ENCODE measurements at regions not wholly inside any gene's neighbourhood (a gene's known extent, or its start where the extent isn't known, plus 50 kb on each side); places are given as distances from the start of the nearest gene placed in this dataset.
"Not testable (repeated sequence)": the region's sequence is repeated elsewhere in the genome, so short reads cannot be mapped to it uniquely, and the experiment has no call there.

DNA sequence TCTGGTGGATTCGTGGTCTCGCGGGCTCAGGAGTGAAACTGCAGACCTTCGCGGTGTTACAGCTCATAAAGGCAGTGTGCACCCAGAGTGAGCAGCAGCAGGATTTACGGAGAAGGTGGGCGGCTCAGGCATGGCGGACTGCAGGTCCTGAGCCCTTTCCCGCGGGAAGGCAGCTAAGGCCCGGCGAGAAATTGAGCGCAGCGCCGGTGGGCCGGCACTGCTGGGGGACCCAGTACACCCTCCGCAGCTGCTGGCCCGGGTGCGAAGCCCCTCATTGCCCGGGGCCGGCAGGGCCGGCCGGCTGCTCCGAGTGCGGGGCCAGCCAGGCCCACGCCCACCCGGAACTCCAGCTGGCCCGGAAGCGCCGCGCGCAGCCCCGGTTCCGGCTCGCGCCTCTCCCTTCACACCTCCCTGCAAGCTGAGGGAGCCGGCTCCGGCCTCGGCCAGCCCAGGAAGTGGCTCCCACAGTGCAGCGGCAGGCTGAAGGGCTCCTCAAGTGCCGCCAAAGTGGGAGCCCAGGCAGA lies 1456.2 kb upstream of the GBE1 start:
- not testable (repeated sequence) for H3K4me3 ChIP-seq (ENCODE audit: low read depth in 1 of 5, low read length in 5 of 5); H3K27me3 ChIP-seq (ENCODE audit: control insufficient read depth in 5 of 5, insufficient read depth in 4 of 5, low read length in 5 of 5); H3K9me3 ChIP-seq (ENCODE audit: control insufficient read depth in 5 of 5, low read length in 5 of 5); H3K27ac ChIP-seq (ENCODE audit: low read depth, low read length); H3K9ac ChIP-seq (ENCODE audit: low read length in 5 of 5); H3K4me1 ChIP-seq (ENCODE audit: control insufficient read depth in 5 of 5, insufficient read depth in 5 of 5, low read length in 5 of 5); H3K36me3 ChIP-seq (ENCODE audit: control insufficient read depth in 5 of 5, insufficient read depth in 5 of 5, low read length in 5 of 5)

GRCh38 chr3:83216919-83217594 lies 1455.6 kb upstream of the GBE1 start:
- Histone ChIP-seq H3K27me3 (ENCODE audit: control insufficient read depth in 5 of 5, insufficient read depth in 4 of 5, low read length in 5 of 5) (no peaks in the 10 kb centered on the region), H3K4me3 (ENCODE audit: low read depth in 1 of 5, low read length in 5 of 5) (no peak overlapping the region), H3K9ac (ENCODE audit: low read length in 5 of 5) (no peak overlapping the region), H3K36me3 (ENCODE audit: control insufficient read depth in 5 of 5, insufficient read depth in 5 of 5, low read length in 5 of 5) (no peaks in the 10 kb centered on the region), H3K27ac (ENCODE audit: low read depth, low read length) (no peak overlapping the region), H3K9me3 (ENCODE audit: control insufficient read depth in 5 of 5, low read length in 5 of 5) (peaks cover 0 to 3% (median 0%) of the 10 kb centered on the region in 5 donors), H3K4me1 (ENCODE audit: control insufficient read depth in 5 of 5, insufficient read depth in 5 of 5, low read length in 5 of 5) (no peaks in the 10 kb centered on the region)

GRCh38 chr3:83195243-83195642 lies 1433.8 kb upstream of the GBE1 start:
- no peaks in the 10 kb centered on the region for H3K4me1 ChIP-seq (ENCODE audit: control insufficient read depth in 5 of 5, insufficient read depth in 5 of 5, low read length in 5 of 5)
- no peak overlapping the region for H3K4me3 ChIP-seq (ENCODE audit: low read depth in 1 of 5, low read length in 5 of 5)
- H3K9ac ChIP-seq (ENCODE audit: low read length in 5 of 5) = no peak overlapping the region

DNA sequence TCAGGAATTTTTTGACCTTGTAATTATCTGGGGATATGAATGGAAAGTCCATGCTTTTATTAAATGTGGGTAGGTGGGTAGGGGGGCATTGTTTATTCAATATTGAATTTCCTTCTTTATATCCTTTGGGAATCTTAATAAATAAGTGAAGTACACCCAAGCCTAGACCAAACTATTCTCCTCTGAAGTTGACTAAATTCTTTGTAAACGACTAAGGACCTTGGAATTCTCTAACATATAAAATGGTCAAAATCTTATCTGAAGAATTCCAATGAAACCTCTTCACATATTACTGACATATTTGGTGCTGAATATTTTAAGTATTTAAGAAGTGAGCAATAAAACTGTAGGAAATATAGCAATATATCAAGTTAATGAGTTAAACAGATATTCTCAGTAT lies 1432.1 kb upstream of the GBE1 start:
- H3K4me3 ChIP-seq (ENCODE audit: low read depth in 1 of 5, low read length in 5 of 5) = no peak overlapping the region
- no peaks in the 10 kb centered on the region for H3K9me3 ChIP-seq (ENCODE audit: control insufficient read depth in 5 of 5, low read length in 5 of 5)
- H3K4me1 ChIP-seq (ENCODE audit: control insufficient read depth in 5 of 5, insufficient read depth in 5 of 5, low read length in 5 of 5) = no peaks in the 10 kb centered on the region
- no peaks in the 10 kb centered on the region for H3K27me3 ChIP-seq (ENCODE audit: control insufficient read depth in 5 of 5, insufficient read depth in 4 of 5, low read length in 5 of 5)
- H3K27ac ChIP-seq (ENCODE audit: low read depth, low read length) = no peak overlapping the region
- no peaks in the 10 kb centered on the region for H3K36me3 ChIP-seq (ENCODE audit: control insufficient read depth in 5 of 5, insufficient read depth in 5 of 5, low read length in 5 of 5)
- no peak overlapping the region for H3K9ac ChIP-seq (ENCODE audit: low read length in 5 of 5)

More at GRCh38 chr3:83195243-83195642, 1433.8 kb upstream of the GBE1 start:
- Histone ChIP-seq H3K27me3 (ENCODE audit: control insufficient read depth in 5 of 5, insufficient read depth in 4 of 5, low read length in 5 of 5) (no peaks in the 10 kb centered on the region), H3K9me3 (ENCODE audit: control insufficient read depth in 5 of 5, low read length in 5 of 5) (no peaks in the 10 kb centered on the region), H3K27ac (ENCODE audit: low read depth, low read length) (no peak overlapping the region), H3K36me3 (ENCODE audit: control insufficient read depth in 5 of 5, insufficient read depth in 5 of 5, low read length in 5 of 5) (no peaks in the 10 kb centered on the region)

DNA sequence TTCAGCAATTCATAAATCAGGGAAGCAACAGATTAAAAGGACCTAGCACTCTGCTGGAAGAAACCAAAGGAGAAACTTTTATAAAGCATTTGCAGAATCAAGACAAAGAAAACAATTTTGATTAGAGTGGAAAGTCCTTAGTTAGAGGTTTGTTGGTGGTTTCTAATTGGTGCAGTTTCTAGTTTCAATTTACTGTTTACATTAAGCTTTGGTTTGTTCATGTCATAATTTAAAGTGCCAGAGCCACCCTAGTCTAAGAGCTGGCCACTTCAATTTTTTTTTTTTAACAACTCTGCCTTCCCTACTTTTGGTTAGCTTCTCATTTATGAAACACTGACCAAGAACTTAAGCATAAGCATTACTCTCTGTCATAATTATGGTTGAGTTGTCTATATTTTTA lies 1428.2 kb upstream of the GBE1 start:
- H3K4me1 ChIP-seq (ENCODE audit: control insufficient read depth in 5 of 5, insufficient read depth in 5 of 5, low read length in 5 of 5) = no peaks in the 10 kb centered on the region
- peaks cover 0 to 4% (median 0%) of the 10 kb centered on the region in 5 donors for H3K9me3 ChIP-seq (ENCODE audit: control insufficient read depth in 5 of 5, low read length in 5 of 5)
- H3K4me3 ChIP-seq (ENCODE audit: low read depth in 1 of 5, low read length in 5 of 5) = no peak overlapping the region
- no peak overlapping the region for H3K27ac ChIP-seq (ENCODE audit: low read depth, low read length)
- H3K36me3 ChIP-seq (ENCODE audit: control insufficient read depth in 5 of 5, insufficient read depth in 5 of 5, low read length in 5 of 5) = no peaks in the 10 kb centered on the region
- H3K9ac ChIP-seq (ENCODE audit: low read length in 5 of 5) = no peak overlapping the region
- H3K27me3 ChIP-seq (ENCODE audit: control insufficient read depth in 5 of 5, insufficient read depth in 4 of 5, low read length in 5 of 5) = no peaks in the 10 kb centered on the region

GRCh38 chr3:83169473-83169872 lies 1408.0 kb upstream of the GBE1 start:
- H3K9ac ChIP-seq (ENCODE audit: low read length in 5 of 5) = no peak overlapping the region
- H3K4me1 ChIP-seq (ENCODE audit: control insufficient read depth in 5 of 5, insufficient read depth in 5 of 5, low read length in 5 of 5) = no peaks in the 10 kb centered on the region
- no peak overlapping the region for H3K27ac ChIP-seq (ENCODE audit: low read depth, low read length)
- no peak overlapping the region for H3K4me3 ChIP-seq (ENCODE audit: low read depth in 1 of 5, low read length in 5 of 5)
- H3K27me3 ChIP-seq (ENCODE audit: control insufficient read depth in 5 of 5, insufficient read depth in 4 of 5, low read length in 5 of 5) = no peaks in the 10 kb centered on the region
- H3K36me3 ChIP-seq (ENCODE audit: control insufficient read depth in 5 of 5, insufficient read depth in 5 of 5, low read length in 5 of 5) = no peaks in the 10 kb centered on the region
- H3K9me3 ChIP-seq (ENCODE audit: control insufficient read depth in 5 of 5, low read length in 5 of 5) = peaks cover 0 to 4% (median 0%) of the 10 kb centered on the region in 5 donors

DNA sequence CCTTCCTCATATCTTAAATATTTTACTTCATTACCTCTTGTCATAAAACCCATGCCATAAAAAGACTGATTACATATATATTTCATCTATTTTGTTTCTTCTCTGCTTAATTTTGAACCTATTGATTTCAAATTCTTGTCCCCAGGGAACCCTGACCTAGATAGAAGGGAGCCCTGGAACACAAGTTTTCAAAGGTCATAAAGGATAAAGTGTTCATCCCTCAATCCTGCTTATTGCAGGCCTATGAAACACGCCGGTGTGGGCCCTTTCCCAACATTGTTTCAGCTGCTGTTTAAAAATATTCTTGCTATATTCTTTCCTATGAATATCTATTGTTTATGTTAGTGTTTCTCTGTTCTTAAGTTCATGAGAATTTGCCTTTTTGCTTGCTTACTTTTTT lies 1389.5 kb upstream of the GBE1 start:
- no peaks in the 10 kb centered on the region for H3K27me3 ChIP-seq (ENCODE audit: control insufficient read depth in 5 of 5, insufficient read depth in 4 of 5, low read length in 5 of 5)
- H3K9ac ChIP-seq (ENCODE audit: low read length in 5 of 5) = no peak overlapping the region
- H3K4me3 ChIP-seq (ENCODE audit: low read depth in 1 of 5, low read length in 5 of 5) = no peak overlapping the region
- no peak overlapping the region for H3K27ac ChIP-seq (ENCODE audit: low read depth, low read length)
- H3K9me3 ChIP-seq (ENCODE audit: control insufficient read depth in 5 of 5, low read length in 5 of 5) = no peaks in the 10 kb centered on the region
- no peaks in the 10 kb centered on the region for H3K4me1 ChIP-seq (ENCODE audit: control insufficient read depth in 5 of 5, insufficient read depth in 5 of 5, low read length in 5 of 5)
- H3K36me3 ChIP-seq (ENCODE audit: control insufficient read depth in 5 of 5, insufficient read depth in 5 of 5, low read length in 5 of 5) = no peaks in the 10 kb centered on the region

DNA sequence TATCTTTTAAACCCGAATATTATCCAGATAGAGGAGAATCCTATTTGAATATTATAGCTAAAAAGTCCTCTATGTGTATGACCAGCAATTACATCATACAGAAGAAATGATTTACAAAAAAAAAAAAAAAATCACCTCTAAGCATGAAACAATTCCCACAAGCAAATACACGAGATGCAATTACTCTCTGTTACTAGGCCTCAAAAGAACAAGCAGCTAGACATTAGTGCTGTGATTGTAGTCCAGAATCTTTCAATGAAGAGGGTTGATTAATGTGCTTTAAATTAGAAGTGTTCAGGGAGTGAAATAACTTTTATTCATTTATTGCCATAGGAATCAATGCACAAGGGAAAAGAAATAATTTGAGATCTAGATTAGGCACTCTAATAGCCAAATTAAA lies 1379.5 kb upstream of the GBE1 start:
- no peak overlapping the region for H3K4me3 ChIP-seq (ENCODE audit: low read depth in 1 of 5, low read length in 5 of 5)
- no peak overlapping the region for H3K9ac ChIP-seq (ENCODE audit: low read length in 5 of 5)
- no peaks in the 10 kb centered on the region for H3K9me3 ChIP-seq (ENCODE audit: control insufficient read depth in 5 of 5, low read length in 5 of 5)
- no peaks in the 10 kb centered on the region for H3K4me1 ChIP-seq (ENCODE audit: control insufficient read depth in 5 of 5, insufficient read depth in 5 of 5, low read length in 5 of 5)
- H3K36me3 ChIP-seq (ENCODE audit: control insufficient read depth in 5 of 5, insufficient read depth in 5 of 5, low read length in 5 of 5) = no peaks in the 10 kb centered on the region
- no peaks in the 10 kb centered on the region for H3K27me3 ChIP-seq (ENCODE audit: control insufficient read depth in 5 of 5, insufficient read depth in 4 of 5, low read length in 5 of 5)
- no peak overlapping the region for H3K27ac ChIP-seq (ENCODE audit: low read depth, low read length)

DNA sequence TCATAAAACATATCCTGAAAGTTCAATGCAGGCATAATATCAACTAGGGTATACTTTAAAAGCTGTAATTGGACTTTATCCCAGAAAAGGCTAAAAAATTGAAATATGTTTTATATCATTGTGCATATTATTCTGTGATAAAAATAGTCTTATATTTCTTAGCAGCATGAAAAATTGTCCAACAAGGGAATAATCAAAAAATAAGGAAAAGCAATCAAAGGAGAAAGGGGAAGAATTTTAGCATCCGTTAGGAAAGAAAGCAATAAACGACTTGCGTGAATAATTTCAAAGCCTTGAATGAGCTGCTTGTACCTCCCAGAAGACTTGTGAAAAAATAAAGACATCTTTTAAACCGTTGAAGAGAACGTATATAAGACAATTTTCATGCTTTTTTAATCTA lies 1369.8 kb upstream of the GBE1 start:
- Histone ChIP-seq H3K9ac (ENCODE audit: low read length in 5 of 5) (no peak overlapping the region), H3K4me3 (ENCODE audit: low read depth in 1 of 5, low read length in 5 of 5) (no peak overlapping the region), H3K4me1 (ENCODE audit: control insufficient read depth in 5 of 5, insufficient read depth in 5 of 5, low read length in 5 of 5) (no peaks in the 10 kb centered on the region), H3K9me3 (ENCODE audit: control insufficient read depth in 5 of 5, low read length in 5 of 5) (no peaks in the 10 kb centered on the region), H3K36me3 (ENCODE audit: control insufficient read depth in 5 of 5, insufficient read depth in 5 of 5, low read length in 5 of 5) (no peaks in the 10 kb centered on the region), H3K27me3 (ENCODE audit: control insufficient read depth in 5 of 5, insufficient read depth in 4 of 5, low read length in 5 of 5) (no peaks in the 10 kb centered on the region), H3K27ac (ENCODE audit: low read depth, low read length) (no peak overlapping the region)

- no peak overlapping the region for H3K4me3 ChIP-seq (ENCODE audit: low read depth in 1 of 5, low read length in 5 of 5)
- no peak overlapping the region for H3K27ac ChIP-seq (ENCODE audit: low read depth, low read length)
- no peaks in the 10 kb centered on the region for H3K27me3 ChIP-seq (ENCODE audit: control insufficient read depth in 5 of 5, insufficient read depth in 4 of 5, low read length in 5 of 5)
- H3K4me1 ChIP-seq (ENCODE audit: control insufficient read depth in 5 of 5, insufficient read depth in 5 of 5, low read length in 5 of 5) = no peaks in the 10 kb centered on the region
- H3K9me3 ChIP-seq (ENCODE audit: control insufficient read depth in 5 of 5, low read length in 5 of 5) = no peaks in the 10 kb centered on the region
- no peaks in the 10 kb centered on the region for H3K36me3 ChIP-seq (ENCODE audit: control insufficient read depth in 5 of 5, insufficient read depth in 5 of 5, low read length in 5 of 5)
- H3K9ac ChIP-seq (ENCODE audit: low read length in 5 of 5) = no peak overlapping the region
Measured at GRCh38 chr3:83122774-83123350, 1361.4 kb upstream of the GBE1 start.

Measured in subcutaneous abdominal adipose tissue (tissue), 5 donors.